H9 (cell line): ENCODE measurements at regions not wholly inside any gene's neighbourhood (a gene's known extent, or its start where the extent isn't known, plus 50 kb on each side); places are given as distances from the start of the nearest gene placed in this dataset.

Experiments used
- DNase-seq: peaks from one replicate; pipeline ENCODE4 v3.0.0-alpha.2; 2017
- H2AFZ ChIP-seq: one replicate; pipeline ENCODE4 v1.6.1; 2013; ENCODE audit warnings: mild to moderate bottlenecking, low read length, control low read depth, moderate library complexity
- H2AK5ac ChIP-seq: 2 replicates; pipeline ENCODE4 v1.6.1; 2013; ENCODE audit warnings: low read length, control low read depth, mixed read lengths; ENCODE audit not compliant: insufficient read length
- H2BK120ac ChIP-seq: one replicate; pipeline ENCODE4 v1.6.1; 2013; ENCODE audit warnings: low read depth, mild to moderate bottlenecking, low read length, control low read depth, inconsistent platforms; ENCODE audit not compliant: poor library complexity, severe bottlenecking
- H2BK12ac ChIP-seq: 2 replicates; pipeline ENCODE4 v1.6.1; 2013; ENCODE audit warnings: low read length, control low read depth, mixed read lengths, low read depth; ENCODE audit not compliant: insufficient read length
- H2BK15ac ChIP-seq: 2 replicates; pipeline ENCODE4 v1.6.1; 2013; ENCODE audit warnings: low read depth, low read length, control low read depth
- H2BK20ac ChIP-seq: one replicate; pipeline ENCODE4 v1.6.1; 2013; ENCODE audit warnings: low read depth, mild to moderate bottlenecking, low read length, control low read depth, inconsistent platforms; ENCODE audit not compliant: poor library complexity, severe bottlenecking
- H2BK5ac ChIP-seq: 2 replicates; pipeline ENCODE4 v1.6.1; 2013; ENCODE audit warnings: low read length, control low read depth, mixed read lengths; ENCODE audit not compliant: insufficient read length
- H3K14ac ChIP-seq: 2 replicates; pipeline ENCODE4 v1.6.1; 2013; ENCODE audit warnings: low read length, control low read depth; ENCODE audit not compliant: insufficient read depth
- H3K18ac ChIP-seq: 2 replicates; pipeline ENCODE4 v1.6.1; 2013; ENCODE audit warnings: low read depth, mild to moderate bottlenecking, mixed read lengths, low read length, control low read depth; ENCODE audit not compliant: insufficient read length
- H3K23ac ChIP-seq: 2 replicates; pipeline ENCODE4 v1.6.1; 2013; ENCODE audit warnings: low read length, control low read depth, mixed read lengths, low read depth; ENCODE audit not compliant: insufficient read length
- H3K23me2 ChIP-seq: 2 replicates; pipeline ENCODE4 v1.6.1; 2013; ENCODE audit warnings: low read depth, mild to moderate bottlenecking, mixed read lengths, low read length, control low read depth; ENCODE audit not compliant: insufficient read length, poor library complexity, severe bottlenecking
- H3K27ac ChIP-seq: 2 replicates; pipeline ENCODE4 v1.5.1; 2013; ENCODE audit warnings: low read length, control low read depth, mixed read lengths, low read depth; ENCODE audit not compliant: insufficient read length
- H3K27me3 ChIP-seq: 2 replicates; pipeline ENCODE4 v1.6.1; 2013; ENCODE audit warnings: low read length, control low read depth, inconsistent platforms; ENCODE audit not compliant: insufficient read depth
- H3K4ac ChIP-seq: 2 replicates; pipeline ENCODE4 v1.6.1; 2013; ENCODE audit warnings: low read depth, mild to moderate bottlenecking, control low read depth, inconsistent platforms, low read length, moderate library complexity
- H3K4me1 ChIP-seq: 2 replicates; pipeline ENCODE4 v1.6.1; 2013; ENCODE audit warnings: low read length, control low read depth, inconsistent platforms; ENCODE audit not compliant: insufficient read depth
- H3K4me2 ChIP-seq: 2 replicates; pipeline ENCODE4 v1.6.1; 2013; ENCODE audit warnings: low read length, control low read depth, mixed read lengths; ENCODE audit not compliant: insufficient read length, insufficient read depth
- H3K56ac ChIP-seq: 2 replicates; pipeline ENCODE4 v1.6.1; 2013; ENCODE audit warnings: low read depth, mild to moderate bottlenecking, mixed read lengths, low read length, control low read depth; ENCODE audit not compliant: insufficient read length
- H3K79me1 ChIP-seq: 2 replicates; pipeline ENCODE4 v1.6.1; 2013; ENCODE audit warnings: low read depth, mild to moderate bottlenecking, moderate library complexity, low read length, control low read depth, inconsistent platforms; ENCODE audit not compliant: insufficient read depth, poor library complexity, severe bottlenecking
- H3K79me2 ChIP-seq: 2 replicates; pipeline ENCODE4 v1.6.1; 2013; ENCODE audit warnings: low read length, control low read depth, inconsistent platforms; ENCODE audit not compliant: insufficient read depth
- H3K9ac ChIP-seq: 2 replicates; pipeline ENCODE4 v1.6.1; 2013; ENCODE audit warnings: low read length, control low read depth, mixed read lengths; ENCODE audit not compliant: insufficient read length; ENCODE audit errors: extremely low read depth
- H3K9me3 ChIP-seq: one replicate; pipeline ENCODE4 v1.6.1; 2013; ENCODE audit warnings: low read depth, low read length, inconsistent platforms; ENCODE audit not compliant: control insufficient read depth
- H3T11ph ChIP-seq: one replicate; pipeline ENCODE4 v1.6.1; 2013; ENCODE audit warnings: mild to moderate bottlenecking, low read length, control low read depth, inconsistent platforms
- H4K20me1 ChIP-seq: one replicate; pipeline ENCODE4 v1.6.1; 2013; ENCODE audit not compliant: control insufficient read depth, insufficient read length, insufficient read depth
- H4K5ac ChIP-seq: 2 replicates; pipeline ENCODE4 v1.6.1; 2013; ENCODE audit warnings: low read depth, mild to moderate bottlenecking, mixed read lengths, low read length, control low read depth; ENCODE audit not compliant: insufficient read length
- H4K8ac ChIP-seq: replicated peaks from 2 replicates; pipeline ENCODE4 v1.6.1; 2013; ENCODE audit warnings: low read length, control low read depth, mixed read lengths, low read depth; ENCODE audit not compliant: insufficient read length
- H4K91ac ChIP-seq: 2 replicates; pipeline ENCODE4 v1.6.1; 2013; ENCODE audit warnings: low read depth, mild to moderate bottlenecking, moderate library complexity, mixed read lengths, low read length, control low read depth; ENCODE audit not compliant: insufficient read length
- H3K27ac Mint-ChIP-seq, 3 experiments: 2 replicates in 2 of 3; 3 replicates in 1 of 3; pipeline ENCODE4 v1.8.0; 2020 to 2021; ENCODE audit warnings: mixed read lengths in 3 of 3, mild to moderate bottlenecking in 1 of 3, moderate library complexity in 1 of 3
- H3K27me3 Mint-ChIP-seq: 2 replicates; pipeline ENCODE4 v1.8.0; 2021; ENCODE audit warnings: low read depth, mild to moderate bottlenecking, moderate library complexity, mixed read lengths
- H3K36me3 Mint-ChIP-seq, 3 experiments: 2 replicates in 2 of 3; 3 replicates in 1 of 3; pipeline ENCODE4 v1.8.0; 2020 to 2021; ENCODE audit warnings: low read depth in 3 of 3, mixed read lengths in 3 of 3; ENCODE audit not compliant: insufficient read depth in 1 of 3
- H3K4me1 Mint-ChIP-seq, 2 experiments: 2 replicates each; pipeline ENCODE4 v1.8.0; 2020; ENCODE audit warnings: mixed read lengths in 2 of 2
- H3K4me3 Mint-ChIP-seq, 2 experiments: 2 replicates in 1 of 2; 3 replicates in 1 of 2; pipeline ENCODE4 v1.8.0; 2020 to 2021; ENCODE audit warnings: mild to moderate bottlenecking in 2 of 2, mixed read lengths in 2 of 2, moderate library complexity in 1 of 2
- H3K9me3 Mint-ChIP-seq, 2 experiments: 2 replicates in 1 of 2; 3 replicates in 1 of 2; pipeline ENCODE4 v1.8.0; 2020; ENCODE audit warnings: mild to moderate bottlenecking in 2 of 2, mixed read lengths in 2 of 2, moderate library complexity in 1 of 2
- WGBS: extraction: QIAGEN DNeasy Blood & Tissue Kit; methylation state at CpG from one replicate; pipeline ENCODE4 v1.1.7; 2013; ENCODE audit warnings: missing lambda C conversion rate, low lambda C conversion rate, mixed read lengths; ENCODE audit not compliant: insufficient read length; ENCODE audit errors: extremely low coverage; 5-methylcytosine and 5-hydroxymethylcytosine counted together
- TF ChIP-seq, protein P1 (sequence below): fragments of 200-600 bp; sonication (generic); conservative IDR thresholded peaks from 3 replicates; pipeline ENCODE4 v1.8.0; 2021; ENCODE audit warnings: antibody characterized with exemption, mild to moderate bottlenecking

DNA sequence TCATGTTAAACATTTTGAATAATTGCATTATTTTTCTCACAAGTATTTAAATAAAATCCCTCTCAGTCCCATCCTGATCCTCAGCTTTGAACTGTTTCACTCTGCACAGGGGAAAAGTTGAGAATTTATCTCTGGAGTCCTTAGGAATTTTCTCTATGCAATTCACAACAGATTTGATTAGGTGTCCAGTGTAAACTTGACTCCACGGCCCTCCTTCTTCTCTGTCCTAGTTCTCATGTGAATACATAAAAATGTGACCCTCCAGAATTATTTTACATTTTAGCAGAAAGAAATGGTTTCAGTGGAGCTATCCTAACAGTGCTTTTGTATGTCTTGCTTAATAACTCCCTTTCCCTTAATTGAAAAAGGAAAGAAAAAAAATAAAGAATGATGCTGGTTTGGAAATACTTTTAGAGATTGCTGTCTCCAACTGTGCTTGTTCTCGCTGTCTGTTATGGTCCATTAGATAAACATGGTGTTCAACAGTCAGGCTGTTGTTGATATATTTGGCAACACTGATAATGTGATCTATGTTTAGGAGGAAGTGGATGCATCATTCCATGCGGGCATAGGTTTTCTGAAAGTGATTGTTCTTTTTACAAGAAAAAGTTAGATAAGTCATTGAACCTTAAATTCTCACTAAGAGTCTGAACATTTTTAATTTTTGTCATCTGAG, 599.4 kb upstream of the CITED2 start:
- no peaks in the 10 kb centered on the region for H3K4me1 ChIP-seq
- H3K27ac ChIP-seq = no peak overlapping the region
- no peak overlapping the region for H3K4me2 ChIP-seq
- H2AK5ac ChIP-seq = no peak overlapping the region
- no peak for DNase-seq
- no peaks in the 10 kb centered on the region for H3K27me3 ChIP-seq
- Mint-ChIP-seq H3K27ac (no peak overlapping the region; a peak in 1 of 7 replicates), H3K9me3 (no peaks in the 10 kb centered on the region), H3K36me3 (peaks cover 0 to 3% (median 0%) of the 10 kb centered on the region in 3 experiments; a peak in 1 of 7 replicates), H3K4me1 (peaks cover 3 to 10% of the 10 kb centered on the region in 2 experiments; a peak in 2 of 4 replicates), H3K4me3 (no peak overlapping the region), H3K27me3 (no peaks in the 10 kb centered on the region)
- H2BK15ac ChIP-seq = no peak overlapping the region
- H3K9me3 ChIP-seq = no peaks in the 10 kb centered on the region
- H3K79me2 ChIP-seq = peaks cover 2% of the 10 kb centered on the region; the same call in 1 of the 2 replicates
- no peak overlapping the region for H2BK20ac ChIP-seq
- H4K91ac ChIP-seq = no peak overlapping the region
- TF ChIP-seq, protein P1, sequence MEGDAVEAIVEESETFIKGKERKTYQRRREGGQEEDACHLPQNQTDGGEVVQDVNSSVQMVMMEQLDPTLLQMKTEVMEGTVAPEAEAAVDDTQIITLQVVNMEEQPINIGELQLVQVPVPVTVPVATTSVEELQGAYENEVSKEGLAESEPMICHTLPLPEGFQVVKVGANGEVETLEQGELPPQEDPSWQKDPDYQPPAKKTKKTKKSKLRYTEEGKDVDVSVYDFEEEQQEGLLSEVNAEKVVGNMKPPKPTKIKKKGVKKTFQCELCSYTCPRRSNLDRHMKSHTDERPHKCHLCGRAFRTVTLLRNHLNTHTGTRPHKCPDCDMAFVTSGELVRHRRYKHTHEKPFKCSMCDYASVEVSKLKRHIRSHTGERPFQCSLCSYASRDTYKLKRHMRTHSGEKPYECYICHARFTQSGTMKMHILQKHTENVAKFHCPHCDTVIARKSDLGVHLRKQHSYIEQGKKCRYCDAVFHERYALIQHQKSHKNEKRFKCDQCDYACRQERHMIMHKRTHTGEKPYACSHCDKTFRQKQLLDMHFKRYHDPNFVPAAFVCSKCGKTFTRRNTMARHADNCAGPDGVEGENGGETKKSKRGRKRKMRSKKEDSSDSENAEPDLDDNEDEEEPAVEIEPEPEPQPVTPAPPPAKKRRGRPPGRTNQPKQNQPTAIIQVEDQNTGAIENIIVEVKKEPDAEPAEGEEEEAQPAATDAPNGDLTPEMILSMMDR = no peak
- H4K5ac ChIP-seq = no peak overlapping the region
- H3K56ac ChIP-seq = no peak overlapping the region
- no peak overlapping the region for H3K18ac ChIP-seq
- no peak overlapping the region for H3K4ac ChIP-seq
- H2AFZ ChIP-seq = no peak overlapping the region
- H3T11ph ChIP-seq = no peak overlapping the region
- H3K9ac ChIP-seq = no peak overlapping the region
- H3K23me2 ChIP-seq = no peaks in the 10 kb centered on the region
- no peaks in the 10 kb centered on the region for H3K79me1 ChIP-seq
- H2BK120ac ChIP-seq = no peak overlapping the region
- H4K8ac ChIP-seq = no peak overlapping the region
- H2BK5ac ChIP-seq = no peak overlapping the region
- H4K20me1 ChIP-seq = no peaks in the 10 kb centered on the region
- H2BK12ac ChIP-seq = no peak overlapping the region
- H3K23ac ChIP-seq = no peak overlapping the region
- no CpG with 5 or more reads among the region's 3 CpGs for whole genome bisulfite sequencing
- H3K14ac ChIP-seq = no peak overlapping the region
